Ecto neural progenitor cell (in vitro differentiated cells): ENCODE measurements at regions not wholly inside any gene's neighbourhood (a gene's known extent, or its start where the extent isn't known, plus 50 kb on each side); places are given as distances from the start of the nearest gene placed in this dataset.
"Not testable (repeated sequence)": the region's sequence is repeated elsewhere in the genome, so short reads cannot be mapped to it uniquely, and the experiment has no call there.

Experiments used
- DNase-seq: peaks from one replicate; pipeline ENCODE4 v3.0.0-alpha.2; 2018; ENCODE audit warnings: low spot score

GRCh38 chr16:85275533-85276249 is 163.4 kb upstream of the CIBAR2 start:
- DNase-seq = peak; percentile 87

- no peak for DNase-seq
These were observed 164.0 kb upstream of the CIBAR2 start for GRCh38 chr16:85276258-85276657.

- DNase-seq = no peak
These were observed 164.4 kb upstream of the CIBAR2 start for GRCh38 chr16:85276721-85277120.

- no peak for DNase-seq
These were observed 166.6 kb upstream of the CIBAR2 start for GRCh38 chr16:85278839-85279238.

GRCh38 chr16:85279402-85279801 is 167.1 kb upstream of the CIBAR2 start:
- DNase-seq = no peak

GRCh38 chr16:85279825-85280545 is 167.7 kb upstream of the CIBAR2 start:
- no peak for DNase-seq

- DNase-seq = no peak
These were observed 168.9 kb upstream of the CIBAR2 start for GRCh38 chr16:85281181-85281580.

- DNase-seq = no peak
These were observed 170.6 kb upstream of the CIBAR2 start for GRCh38 chr16:85282842-85283241.

- no peak for DNase-seq
These were observed 171.2 kb upstream of the CIBAR2 start for GRCh38 chr16:85283305-85284050.

- DNase-seq = peak; percentile 67
These were observed 172.0 kb upstream of the CIBAR2 start for GRCh38 chr16:85284141-85284817.

- no peak for DNase-seq
These were observed 173.4 kb upstream of the CIBAR2 start for GRCh38 chr16:85285681-85286065.

- no peak for DNase-seq
These were observed 174.0 kb upstream of the CIBAR2 start for GRCh38 chr16:85286066-85286831.

GRCh38 chr16:85286951-85287814 is 174.9 kb upstream of the CIBAR2 start:
- DNase-seq = no peak

GRCh38 chr16:85287815-85288109 is 175.5 kb upstream of the CIBAR2 start:
- DNase-seq = not testable (repeated sequence)

GRCh38 chr16:85288341-85288868 is 176.1 kb upstream of the CIBAR2 start:
- DNase-seq = no peak

GRCh38 chr16:85288869-85289660 is 176.8 kb upstream of the CIBAR2 start:
- no peak for DNase-seq

- DNase-seq = no peak
These were observed 177.7 kb upstream of the CIBAR2 start for GRCh38 chr16:85289760-85290625.

GRCh38 chr16:85290626-85291301 is 178.5 kb upstream of the CIBAR2 start:
- no peak for DNase-seq
